ENCODE measurements at regions not wholly inside any gene's neighbourhood (a gene's known extent, or its start where the extent isn't known, plus 50 kb on each side); places are given as distances from the start of the nearest gene placed in this dataset.

- BruUV-seq (replicated peaks): no TSS peak
- DNase-seq (ENCODE audit: low spot score): no peak
- Histone ChIP-seq H2AFZ (ENCODE audit: low read length) (no peak overlapping the region), H3K4me2 (ENCODE audit: low read length) (no peak overlapping the region), H3K9me2 (ENCODE audit: insufficient read depth, low read length) (no peaks in the 10 kb centered on the region), H3K4me3 (ENCODE audit: low read depth, low read length, poor library complexity, severe bottlenecking) (no peak overlapping the region), H4K20me1 (ENCODE audit: insufficient read depth, low read length) (no peaks in the 10 kb centered on the region; the same call in 1 of the 2 replicates), H3K27ac (ENCODE audit: low read depth, low read length, poor library complexity, severe bottlenecking) (no peak overlapping the region), H3K4me1 (ENCODE audit: insufficient read depth, low read length, poor library complexity, severe bottlenecking) (no peaks in the 10 kb centered on the region), H3K36me3 (ENCODE audit: insufficient read depth, low read length) (no peaks in the 10 kb centered on the region), H3K9me3 (ENCODE audit: low read length) (no peaks in the 10 kb centered on the region), H3K79me2 (ENCODE audit: insufficient read depth, low read depth, low read length) (no peaks in the 10 kb centered on the region)
- intact Hi-C loops (cut with micrococcal nuclease; ENCODE audit: unreplicated experiment): no loop called here
- CTCF ChIA-PET (ENCODE audit: unreplicated experiment): no interaction called here
- TF ChIP-seq EZH2phosphoT487 (IDR thresholded peaks at IDR 0.05; ENCODE audit: borderline replicate concordance, low read depth, low read length) (no peak), CTCF (conservative IDR thresholded peaks at IDR 0.05; ENCODE audit: low read length) (no peak)
- POLR2A ChIA-PET: no interaction called here
These were observed 122.3 kb downstream of the CHST1 start for GRCh38 chr11:45543081-45543480.

GRCh38 chr11:45541693-45542434 lies 123.6 kb downstream of the CHST1 start:
- ChIA-PET POLR2A (no interaction called here), CTCF (ENCODE audit: unreplicated experiment) (no interaction called here)
- H3K4me1 ChIP-seq (ENCODE audit: insufficient read depth, low read length, poor library complexity, severe bottlenecking): no peaks in the 10 kb centered on the region
- TF ChIP-seq CTCF (conservative IDR thresholded peaks at IDR 0.05; ENCODE audit: low read length): no peak
- TF ChIP-seq EZH2phosphoT487 (IDR thresholded peaks at IDR 0.05; ENCODE audit: borderline replicate concordance, low read depth, low read length): no peak
- intact Hi-C loops (cut with micrococcal nuclease; ENCODE audit: unreplicated experiment): no loop called here
- no peaks in the 10 kb centered on the region; the same call in 1 of the 2 replicates for H4K20me1 ChIP-seq (ENCODE audit: insufficient read depth, low read length)
- BruUV-seq (replicated peaks): no TSS peak
- DNase-seq (ENCODE audit: low spot score): no peak
- H3K4me3 ChIP-seq (ENCODE audit: low read depth, low read length, poor library complexity, severe bottlenecking): no peak overlapping the region
- H3K27ac ChIP-seq (ENCODE audit: low read depth, low read length, poor library complexity, severe bottlenecking): no peak overlapping the region
- H3K4me2 ChIP-seq (ENCODE audit: low read length): no peak overlapping the region
- no peaks in the 10 kb centered on the region for H3K36me3 ChIP-seq (ENCODE audit: insufficient read depth, low read length)
- H3K9me3 ChIP-seq (ENCODE audit: low read length): no peaks in the 10 kb centered on the region
- no peak overlapping the region for H2AFZ ChIP-seq (ENCODE audit: low read length)
- H3K9me2 ChIP-seq (ENCODE audit: insufficient read depth, low read length): no peaks in the 10 kb centered on the region
- no peaks in the 10 kb centered on the region for H3K79me2 ChIP-seq (ENCODE audit: insufficient read depth, low read depth, low read length)

- BruUV-seq (replicated peaks): no TSS peak
- CTCF ChIA-PET (ENCODE audit: unreplicated experiment): no interaction called here
- TF ChIP-seq CTCF (conservative IDR thresholded peaks at IDR 0.05; ENCODE audit: low read length): no peak
- no peak for TF ChIP-seq EZH2phosphoT487 (IDR thresholded peaks at IDR 0.05; ENCODE audit: borderline replicate concordance, low read depth, low read length)
- Histone ChIP-seq H3K36me3 (ENCODE audit: insufficient read depth, low read length) (no peaks in the 10 kb centered on the region), H4K20me1 (ENCODE audit: insufficient read depth, low read length) (no peaks in the 10 kb centered on the region; the same call in 1 of the 2 replicates), H3K9me2 (ENCODE audit: insufficient read depth, low read length) (no peaks in the 10 kb centered on the region), H3K4me3 (ENCODE audit: low read depth, low read length, poor library complexity, severe bottlenecking) (no peak overlapping the region), H2AFZ (ENCODE audit: low read length) (no peak overlapping the region), H3K4me2 (ENCODE audit: low read length) (no peak overlapping the region), H3K4me1 (ENCODE audit: insufficient read depth, low read length, poor library complexity, severe bottlenecking) (no peaks in the 10 kb centered on the region), H3K9me3 (ENCODE audit: low read length) (no peaks in the 10 kb centered on the region), H3K27ac (ENCODE audit: low read depth, low read length, poor library complexity, severe bottlenecking) (no peak overlapping the region), H3K79me2 (ENCODE audit: insufficient read depth, low read depth, low read length) (no peaks in the 10 kb centered on the region)
- POLR2A ChIA-PET: no interaction called here
- DNase-seq (ENCODE audit: low spot score): no peak
- intact Hi-C loops (cut with micrococcal nuclease; ENCODE audit: unreplicated experiment): no loop called here
These were observed 126.5 kb downstream of the CHST1 start for GRCh38 chr11:45538939-45539338.
